ENCODE measurements at regions not wholly inside any gene's neighbourhood (a gene's known extent, or its start where the extent isn't known, plus 50 kb on each side); places are given as distances from the start of the nearest gene placed in this dataset.

DNA sequence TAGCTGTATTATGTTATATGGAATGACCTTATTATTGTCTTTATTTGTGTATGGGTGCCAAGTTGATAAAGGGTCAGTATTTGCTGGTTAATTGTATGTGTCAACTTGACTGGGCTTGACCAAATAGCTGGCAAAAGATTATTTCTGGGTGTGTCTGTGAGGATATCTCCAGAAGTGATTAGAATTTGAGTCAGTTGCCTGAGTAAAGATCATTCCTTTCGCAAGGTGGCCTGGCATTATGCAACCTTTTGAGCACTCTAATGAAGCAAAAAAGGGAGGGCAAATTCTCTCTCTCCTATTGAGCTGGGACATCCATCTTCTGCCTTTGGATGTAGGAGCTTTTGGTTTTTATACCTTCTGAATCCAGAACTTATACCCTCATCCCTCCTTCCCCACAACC is 82.2 kb downstream of the ATXN7L3B start:
- TF ChIP-seq EZH2 (IDR thresholded peaks at IDR 0.05) (no peak), POLR2AphosphoS5 (IDR thresholded peaks at IDR 0.05; ENCODE audit: borderline replicate concordance, low read depth, low read length) (no peak), FOXP2 (optimal IDR thresholded peaks at IDR 0.05; ENCODE audit: control extremely low read depth, extremely low read length, insufficient read depth) (no peak)
- Histone ChIP-seq H3K9ac (ENCODE audit: insufficient read length) (no peak overlapping the region), H3K9me3 (ENCODE audit: low read depth, low read length) (no peaks in the 10 kb centered on the region), H3K36me3 (ENCODE audit: insufficient read depth, low read length) (no peaks in the 10 kb centered on the region), H3K27ac (no peak overlapping the region), H3K4me3 (no peak overlapping the region)
- no peak for DNase-seq (ENCODE audit: low read depth, low spot score)

DNA sequence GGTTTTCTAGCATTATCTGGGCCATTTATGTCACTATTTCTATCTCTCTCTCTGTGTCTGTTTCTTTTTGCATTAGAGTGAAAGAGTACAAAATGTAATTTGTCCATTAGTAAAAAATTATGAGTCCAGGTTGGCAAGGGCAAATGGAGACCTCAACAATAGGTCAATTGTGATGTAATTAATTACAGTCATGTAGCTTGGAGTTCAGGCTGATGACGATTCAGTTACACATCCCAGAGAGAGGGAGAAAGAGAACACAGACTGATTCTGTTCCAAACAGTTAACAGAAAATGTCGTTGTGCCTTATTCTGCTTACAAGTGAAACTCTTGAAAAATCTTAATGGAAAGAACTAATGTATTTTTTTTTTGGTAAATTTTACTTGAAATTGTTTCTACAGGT is 83.3 kb downstream of the ATXN7L3B start:
- no peak for DNase-seq (ENCODE audit: low read depth, low spot score)
- Histone ChIP-seq H3K36me3 (ENCODE audit: insufficient read depth, low read length) (no peaks in the 10 kb centered on the region), H3K9me3 (ENCODE audit: low read depth, low read length) (no peaks in the 10 kb centered on the region), H3K27ac (no peak overlapping the region), H3K9ac (ENCODE audit: insufficient read length) (no peak overlapping the region), H3K4me3 (no peak overlapping the region)
- TF ChIP-seq POLR2AphosphoS5 (IDR thresholded peaks at IDR 0.05; ENCODE audit: borderline replicate concordance, low read depth, low read length) (no peak), FOXP2 (optimal IDR thresholded peaks at IDR 0.05; ENCODE audit: control extremely low read depth, extremely low read length, insufficient read depth) (no peak), EZH2 (IDR thresholded peaks at IDR 0.05) (no peak)

DNA sequence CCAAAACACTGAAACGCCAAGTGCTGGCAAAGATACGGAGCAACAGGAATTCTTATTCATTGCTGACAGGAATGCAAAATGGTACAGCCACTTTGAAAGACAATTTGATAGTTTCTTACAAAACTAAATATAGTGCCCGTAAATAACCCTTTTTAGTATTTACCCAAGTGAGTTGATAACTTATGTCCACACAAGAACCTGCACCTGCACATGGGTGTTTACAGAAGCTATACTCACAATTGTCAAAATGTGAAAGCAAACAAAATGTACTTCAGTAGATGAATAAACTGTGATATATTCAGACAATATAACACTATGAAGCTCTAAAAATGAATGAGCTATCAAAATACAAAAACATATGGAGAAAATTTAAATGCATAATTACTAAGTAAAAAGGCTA is 86.6 kb downstream of the ATXN7L3B start:
- Histone ChIP-seq H3K27ac (no peak overlapping the region), H3K4me3 (no peak overlapping the region), H3K9me3 (ENCODE audit: low read depth, low read length) (no peaks in the 10 kb centered on the region; the same call in 1 of the 2 replicates), H3K9ac (ENCODE audit: insufficient read length) (no peak overlapping the region), H3K36me3 (ENCODE audit: insufficient read depth, low read length) (no peaks in the 10 kb centered on the region)
- TF ChIP-seq FOXP2 (optimal IDR thresholded peaks at IDR 0.05; ENCODE audit: control extremely low read depth, extremely low read length, insufficient read depth) (no peak), POLR2AphosphoS5 (IDR thresholded peaks at IDR 0.05; ENCODE audit: borderline replicate concordance, low read depth, low read length) (no peak)
- DNase-seq (ENCODE audit: low read depth, low spot score) = no peak

DNA sequence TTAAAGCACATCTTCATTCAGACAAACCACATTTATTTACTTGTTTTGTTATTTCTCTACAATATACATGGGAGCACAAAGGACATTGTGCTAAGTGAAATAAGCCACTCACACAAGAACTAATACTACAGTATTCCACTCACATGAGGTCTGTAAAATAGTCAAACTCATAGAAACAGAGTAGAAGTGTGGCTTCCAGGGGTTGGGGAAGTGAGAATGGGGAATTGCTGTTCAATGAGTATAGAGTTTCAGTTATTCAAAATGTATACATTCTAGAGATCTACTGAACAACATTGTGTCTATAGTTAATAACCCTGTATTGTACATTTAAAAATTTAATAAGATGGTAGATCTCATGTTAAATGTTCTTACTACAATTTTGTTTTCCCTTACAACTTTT is 88.8 kb downstream of the ATXN7L3B start:
- no peak overlapping the region for H3K4me3 ChIP-seq
- no peaks in the 10 kb centered on the region for H3K36me3 ChIP-seq (ENCODE audit: insufficient read depth, low read length)
- no peaks in the 10 kb centered on the region; the same call in 1 of the 2 replicates for H3K9me3 ChIP-seq (ENCODE audit: low read depth, low read length)
- no peak for DNase-seq (ENCODE audit: low read depth, low spot score)
- no peak overlapping the region for H3K9ac ChIP-seq (ENCODE audit: insufficient read length)
- TF ChIP-seq FOXP2 (optimal IDR thresholded peaks at IDR 0.05; ENCODE audit: control extremely low read depth, extremely low read length, insufficient read depth) (no peak), POLR2AphosphoS5 (IDR thresholded peaks at IDR 0.05; ENCODE audit: borderline replicate concordance, low read depth, low read length) (no peak), EZH2 (IDR thresholded peaks at IDR 0.05) (no peak)
- no peak overlapping the region for H3K27ac ChIP-seq

DNA sequence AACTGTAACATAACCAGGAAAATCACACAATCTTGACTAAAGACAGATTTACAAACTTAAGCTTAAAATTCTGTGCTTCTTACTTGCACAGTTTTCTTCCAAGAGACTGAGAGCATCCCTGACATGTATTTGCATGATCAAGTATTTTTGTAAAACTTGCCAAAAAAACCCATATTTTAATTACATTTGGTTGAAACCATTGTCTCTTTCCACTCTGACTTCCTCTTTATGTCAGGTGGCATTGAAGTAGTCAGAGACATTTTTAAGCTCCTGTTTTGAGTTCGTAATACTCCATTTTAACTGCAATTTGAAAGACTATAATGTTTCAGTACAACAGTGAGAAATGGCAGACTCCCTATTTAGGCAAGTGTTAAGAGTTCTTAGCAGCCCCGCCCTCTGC is 103.6 kb downstream of the ATXN7L3B start:
- Histone ChIP-seq H3K9ac (ENCODE audit: insufficient read length) (no peak overlapping the region), H3K4me3 (no peak overlapping the region), H3K36me3 (ENCODE audit: insufficient read depth, low read length) (no peaks in the 10 kb centered on the region), H3K27ac (no peak overlapping the region), H3K9me3 (ENCODE audit: low read depth, low read length) (no peaks in the 10 kb centered on the region)
- no peak for DNase-seq (ENCODE audit: low read depth, low spot score)
- TF ChIP-seq POLR2AphosphoS5 (IDR thresholded peaks at IDR 0.05; ENCODE audit: borderline replicate concordance, low read depth, low read length) = no peak
- no peak for TF ChIP-seq FOXP2 (optimal IDR thresholded peaks at IDR 0.05; ENCODE audit: control extremely low read depth, extremely low read length, insufficient read depth)
- no peak for TF ChIP-seq EZH2 (IDR thresholded peaks at IDR 0.05)

DNA sequence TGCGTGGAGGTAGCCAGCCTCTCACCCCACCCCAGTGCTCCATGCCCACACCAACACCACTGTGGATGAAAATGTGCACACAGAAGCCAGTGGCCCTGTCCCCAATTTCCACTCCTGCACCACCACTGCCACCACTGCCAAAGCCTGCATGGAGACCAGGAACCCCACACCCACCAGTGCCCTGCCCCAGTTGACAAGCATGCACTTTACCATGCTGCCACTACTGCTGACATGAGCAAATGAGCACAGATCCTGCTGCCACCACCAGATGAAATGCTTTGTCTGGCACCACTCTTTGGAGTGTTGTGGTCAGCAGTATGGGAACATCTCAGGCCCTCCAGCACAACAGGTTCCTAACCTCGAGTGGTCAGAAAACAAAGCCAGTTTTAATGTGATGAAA is 104.1 kb downstream of the ATXN7L3B start:
- TF ChIP-seq FOXP2 (optimal IDR thresholded peaks at IDR 0.05; ENCODE audit: control extremely low read depth, extremely low read length, insufficient read depth) = no peak
- no peak for TF ChIP-seq POLR2AphosphoS5 (IDR thresholded peaks at IDR 0.05; ENCODE audit: borderline replicate concordance, low read depth, low read length)
- no peak for TF ChIP-seq EZH2 (IDR thresholded peaks at IDR 0.05)
- DNase-seq (ENCODE audit: low read depth, low spot score) = no peak
- no peaks in the 10 kb centered on the region for H3K9me3 ChIP-seq (ENCODE audit: low read depth, low read length)
- no peak overlapping the region for H3K27ac ChIP-seq
- no peak overlapping the region for H3K9ac ChIP-seq (ENCODE audit: insufficient read length)
- no peaks in the 10 kb centered on the region for H3K36me3 ChIP-seq (ENCODE audit: insufficient read depth, low read length)
- no peak overlapping the region for H3K4me3 ChIP-seq

DNA sequence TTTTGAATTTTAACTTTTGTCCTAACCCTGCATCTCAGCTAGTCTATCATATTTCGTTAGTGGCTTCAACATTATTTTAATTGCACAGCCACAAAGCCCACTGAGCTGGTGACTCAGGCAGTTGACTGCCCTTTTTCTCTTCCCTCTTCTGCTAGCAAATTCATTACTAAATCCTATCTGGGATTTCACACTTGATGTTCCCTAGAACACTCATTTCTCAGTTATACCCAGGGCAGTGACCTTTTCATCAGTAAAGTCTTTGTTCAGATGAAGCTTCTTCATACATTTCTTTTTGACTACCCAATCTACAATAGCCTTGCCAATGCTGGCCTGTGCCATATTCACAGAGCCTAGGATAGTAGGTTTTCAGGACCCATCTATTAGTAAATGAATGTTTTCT is 107.0 kb downstream of the ATXN7L3B start:
- H3K27ac ChIP-seq = no peak overlapping the region
- H3K4me3 ChIP-seq = no peak overlapping the region
- no peaks in the 10 kb centered on the region for H3K36me3 ChIP-seq (ENCODE audit: insufficient read depth, low read length)
- H3K9ac ChIP-seq (ENCODE audit: insufficient read length) = no peak overlapping the region
- no peak for DNase-seq (ENCODE audit: low read depth, low spot score)
- TF ChIP-seq EZH2 (IDR thresholded peaks at IDR 0.05) (no peak), FOXP2 (optimal IDR thresholded peaks at IDR 0.05; ENCODE audit: control extremely low read depth, extremely low read length, insufficient read depth) (no peak), POLR2AphosphoS5 (IDR thresholded peaks at IDR 0.05; ENCODE audit: borderline replicate concordance, low read depth, low read length) (no peak)
- no peaks in the 10 kb centered on the region for H3K9me3 ChIP-seq (ENCODE audit: low read depth, low read length)

DNA sequence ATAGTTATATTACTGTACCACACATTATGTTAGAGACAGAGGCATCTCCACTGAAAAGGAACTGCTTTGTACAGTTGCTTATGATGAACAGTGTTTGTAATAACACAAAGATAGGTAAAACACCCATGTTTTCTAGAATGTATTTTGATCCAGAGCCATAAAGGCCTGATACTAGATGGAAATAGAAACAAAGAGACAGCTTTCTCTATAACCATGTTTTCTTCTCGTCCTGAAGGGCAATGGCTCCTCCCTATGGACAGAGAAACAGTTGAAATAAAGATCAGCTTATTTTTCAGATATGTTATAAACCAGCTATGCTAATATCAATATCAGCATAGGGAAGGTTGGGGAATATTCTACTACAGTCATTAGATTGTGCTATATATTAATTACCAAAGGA is 109.2 kb downstream of the ATXN7L3B start:
- peak overlapping the region; percentile 54 for H3K4me3 ChIP-seq
- H3K36me3 ChIP-seq (ENCODE audit: insufficient read depth, low read length) = no peaks in the 10 kb centered on the region
- TF ChIP-seq POLR2AphosphoS5 (IDR thresholded peaks at IDR 0.05; ENCODE audit: borderline replicate concordance, low read depth, low read length) (no peak), EZH2 (IDR thresholded peaks at IDR 0.05) (no peak), FOXP2 (optimal IDR thresholded peaks at IDR 0.05; ENCODE audit: control extremely low read depth, extremely low read length, insufficient read depth) (no peak)
- H3K27ac ChIP-seq = peak overlapping the region; percentile 89
- peak overlapping the region; percentile 77 for H3K9ac ChIP-seq (ENCODE audit: insufficient read length)
- peaks cover 2% of the 10 kb centered on the region; the same call in 1 of the 2 replicates for H3K9me3 ChIP-seq (ENCODE audit: low read depth, low read length)
- DNase-seq (ENCODE audit: low read depth, low spot score) = peak; percentile 70

DNA sequence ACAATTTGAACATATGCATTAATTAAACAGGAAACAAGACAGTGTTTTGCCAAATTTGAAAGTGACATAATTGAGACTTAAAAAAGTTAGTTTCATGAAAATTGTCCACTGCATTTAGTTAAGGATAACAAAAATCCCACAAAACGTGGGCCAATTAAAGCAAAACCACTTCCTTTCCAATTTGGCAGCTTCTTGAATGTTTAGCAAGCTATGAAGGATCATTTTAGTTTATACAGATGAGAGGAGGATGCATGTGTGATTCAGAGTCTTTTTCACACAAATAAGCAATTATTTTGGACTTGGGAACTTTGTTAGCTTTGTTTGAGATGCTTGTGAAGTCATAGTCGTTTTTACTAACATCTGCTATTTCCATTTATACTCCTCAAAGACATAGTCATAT is 109.6 kb downstream of the ATXN7L3B start:
- Histone ChIP-seq H3K27ac (peak overlapping the region; percentile 89), H3K36me3 (ENCODE audit: insufficient read depth, low read length) (no peaks in the 10 kb centered on the region), H3K9ac (ENCODE audit: insufficient read length) (peak overlapping the region; percentile 77), H3K9me3 (ENCODE audit: low read depth, low read length) (peaks cover 3% of the 10 kb centered on the region; the same call in 1 of the 2 replicates), H3K4me3 (peak overlapping the region; percentile 54)
- peak; percentile 40 for DNase-seq (ENCODE audit: low read depth, low spot score)
- no peak; the same call in 1 of the 2 replicates for TF ChIP-seq POLR2AphosphoS5 (IDR thresholded peaks at IDR 0.05; ENCODE audit: borderline replicate concordance, low read depth, low read length)
- TF ChIP-seq FOXP2 (optimal IDR thresholded peaks at IDR 0.05; ENCODE audit: control extremely low read depth, extremely low read length, insufficient read depth) = no peak
- no peak for TF ChIP-seq EZH2 (IDR thresholded peaks at IDR 0.05)
